H1 (cell line): ENCODE measurements at regions not wholly inside any gene's neighbourhood (a gene's known extent, or its start where the extent isn't known, plus 50 kb on each side); places are given as distances from the start of the nearest gene placed in this dataset.

Experiments used
- BRCA1 ChIP-seq: IDR thresholded peaks from 2 replicates; pipeline ENCODE4 v1.6.1; 2012; ENCODE audit warnings: low read depth, low read length, improper control_type of control experiment
- CEBPB ChIP-seq: IDR thresholded peaks from 2 replicates; pipeline ENCODE4 v1.6.1; 2012; ENCODE audit warnings: low read depth, low read length
- CHD7 ChIP-seq: fragments of 300-600 bp; sonication (generic); IDR thresholded peaks from 2 replicates; pipeline ENCODE4 v1.7.1; 2012; ENCODE audit warnings: low read length, moderate library complexity, mild to moderate bottlenecking, inconsistent platforms; ENCODE audit not compliant: insufficient replicate concordance
- CREB1 ChIP-seq: IDR thresholded peaks from 2 replicates; pipeline ENCODE4 v1.6.1; 2012; ENCODE audit warnings: inconsistent platforms
- E2F6 ChIP-seq: IDR thresholded peaks from 2 replicates; pipeline ENCODE4 v1.6.1; 2012; ENCODE audit warnings: inconsistent platforms
- HDAC2 ChIP-seq, 2 experiments: fragments of 300-600 bp in 1 of 2; sonication (generic) in 1 of 2; IDR thresholded peaks; 2 replicates each; pipeline ENCODE4 v1.6.1; 2011 to 2012; ENCODE audit warnings: low read depth in 2 of 2, low read length in 2 of 2, mild to moderate bottlenecking in 2 of 2, moderate library complexity in 2 of 2, borderline replicate concordance in 1 of 2, inconsistent platforms in 1 of 2
- KDM1A ChIP-seq: fragments of 200-600, 300-600 bp; sonication (generic); IDR thresholded peaks from 2 replicates; pipeline ENCODE4 v1.7.1; 2016; ENCODE audit warnings: mild to moderate bottlenecking, low read length, borderline replicate concordance
- KDM5A ChIP-seq: fragments of 200-600 bp; IDR thresholded peaks from 2 replicates; pipeline ENCODE4 v1.7.1; 2012; ENCODE audit warnings: mild to moderate bottlenecking, low read length, inconsistent platforms, mixed read lengths
- SAP30 ChIP-seq: fragments of 300-600 bp; sonication (generic); IDR thresholded peaks from 2 replicates; pipeline ENCODE4 v1.7.1; 2012; ENCODE audit warnings: low read length, moderate library complexity, mild to moderate bottlenecking, inconsistent platforms; ENCODE audit not compliant: insufficient read depth, insufficient replicate concordance
- SUZ12 ChIP-seq: fragments of 200-600 bp; sonication (generic); IDR thresholded peaks from 2 replicates; pipeline ENCODE4 v1.6.1; 2012; ENCODE audit warnings: mild to moderate bottlenecking, inconsistent platforms, low read length, moderate library complexity, mixed read lengths

GRCh38 chr6:21970569-21971300, 326.1 kb downstream of the PRL start (continued):
- TF ChIP-seq CHD7 (no peak), KDM1A (no peak), E2F6 (no peak), HDAC2 (IDR thresholded peaks at IDR 0.05; ENCODE audit: borderline replicate concordance in 1 of 2, low read depth in 2 of 2, low read length in 2 of 2) (no peak), CREB1 (no peak), SUZ12 (no peak), BRCA1 (no peak), SAP30 (no peak), KDM5A (no peak), CEBPB (no peak)
